A172 (cell line): ENCODE measurements at regions not wholly inside any gene's neighbourhood (a gene's known extent, or its start where the extent isn't known, plus 50 kb on each side); places are given as distances from the start of the nearest gene placed in this dataset.

Experiments
- DNase-seq: peaks from one replicate; pipeline ENCODE4 v3.0.0-alpha.2; 2015; ENCODE audit warnings: low spot score

DNA sequence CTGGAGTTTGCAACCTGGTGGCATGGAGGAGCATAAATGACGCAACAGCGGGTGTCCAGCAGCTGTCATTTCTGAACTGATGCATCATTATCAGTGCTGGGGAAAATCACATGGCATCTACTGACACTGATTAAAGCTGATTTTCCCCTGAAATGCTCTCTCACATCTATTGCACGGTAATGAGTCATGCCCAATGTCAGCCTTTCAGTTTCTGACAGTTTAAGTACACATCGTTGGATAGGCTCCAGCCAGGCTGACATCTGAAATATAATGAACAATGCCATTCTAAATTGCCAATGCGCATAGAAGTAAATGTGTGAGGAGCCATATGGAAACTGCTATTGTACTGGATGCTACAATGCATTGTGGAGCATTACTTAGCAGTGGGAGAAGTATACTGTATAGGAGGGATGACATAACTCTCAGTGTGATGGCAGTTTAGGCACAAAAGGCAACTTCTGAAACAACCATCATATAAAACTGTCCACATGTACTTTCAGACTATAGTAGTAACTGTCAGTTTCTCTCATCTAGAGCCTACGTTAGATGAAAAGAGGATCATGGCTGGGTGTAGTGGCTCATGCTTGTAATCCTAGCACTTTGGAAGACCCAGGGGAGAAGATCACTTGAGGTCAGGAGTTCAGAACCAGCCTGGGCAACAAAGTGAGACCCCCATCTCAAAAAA lies 389.3 kb upstream of the DMAC1 start:
- peak; percentile 14 for DNase-seq

DNA sequence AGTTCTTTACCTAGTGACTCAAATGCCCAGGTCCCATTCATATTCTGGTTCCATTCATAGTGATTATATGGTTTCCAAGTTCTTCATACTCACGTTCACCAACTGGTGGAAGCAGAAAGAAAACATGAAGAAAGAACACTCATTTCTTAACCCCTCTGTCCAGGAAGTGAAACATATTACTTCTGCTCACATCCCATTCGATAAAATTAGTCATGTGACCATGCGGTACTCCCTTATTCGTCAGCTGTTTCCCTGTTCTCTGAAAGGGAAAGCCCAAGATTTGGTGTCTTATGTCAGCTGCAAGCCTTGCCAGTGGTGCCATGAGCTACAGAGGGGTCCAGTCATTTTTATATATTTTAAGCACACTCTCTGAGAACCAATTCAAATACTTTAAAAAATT lies 387.0 kb upstream of the DMAC1 start:
- DNase-seq, result no peak

- DNase-seq, result no peak
Measured at GRCh38 chr9:8183618-8184017, 384.0 kb upstream of the DMAC1 start.

GRCh38 chr9:8179381-8180053 lies 379.9 kb upstream of the DMAC1 start:
- no peak for DNase-seq

GRCh38 chr9:8172000-8172399 lies 372.4 kb upstream of the DMAC1 start:
- no peak for DNase-seq

DNA sequence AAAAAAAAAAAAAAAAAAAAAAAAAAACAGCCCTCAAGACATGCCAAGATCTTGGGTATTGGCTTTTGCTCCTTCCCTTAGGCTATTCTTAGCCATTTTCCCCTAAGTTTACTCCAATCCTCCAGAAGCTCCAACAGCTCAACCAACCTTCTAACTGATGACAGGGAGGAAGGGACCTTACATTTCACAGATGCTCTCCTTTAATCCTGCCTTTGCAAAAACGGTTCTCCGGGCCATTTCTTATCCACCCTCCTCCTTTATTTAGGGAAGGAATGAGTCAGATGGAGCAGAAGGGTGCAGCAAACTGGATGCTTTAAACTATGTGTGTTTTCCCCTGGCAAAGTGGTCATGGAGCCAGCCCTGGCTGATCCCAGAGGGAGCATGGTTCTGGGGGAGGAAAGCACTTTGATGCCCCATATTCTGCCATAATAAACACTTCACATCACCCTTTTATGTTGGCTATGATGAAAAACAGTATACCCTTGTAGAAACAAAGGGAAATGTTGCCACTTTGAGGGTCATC lies 369.4 kb upstream of the DMAC1 start:
- no peak for DNase-seq

GRCh38 chr9:8160787-8161186 lies 361.2 kb upstream of the DMAC1 start:
- DNase-seq, result no peak

DNA sequence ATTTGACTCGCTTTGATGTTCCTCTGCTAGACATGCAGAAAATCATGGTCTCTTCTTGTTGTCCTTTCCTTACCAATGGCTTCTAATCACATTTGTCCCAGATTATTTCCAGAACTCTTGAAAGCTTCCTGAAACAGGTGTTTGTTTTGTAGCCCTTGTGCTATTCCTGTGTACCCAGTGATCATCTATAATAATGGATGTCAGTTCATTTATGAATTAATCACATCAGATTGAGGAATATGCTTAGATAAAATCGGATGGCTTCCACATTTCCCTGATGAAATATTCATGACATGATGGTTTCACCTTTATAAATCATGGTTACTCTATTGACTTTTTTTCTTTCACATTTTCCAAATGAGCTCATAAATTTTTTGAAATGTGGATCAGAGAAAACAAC lies 359.0 kb upstream of the DMAC1 start:
- DNase-seq, result no peak

DNA sequence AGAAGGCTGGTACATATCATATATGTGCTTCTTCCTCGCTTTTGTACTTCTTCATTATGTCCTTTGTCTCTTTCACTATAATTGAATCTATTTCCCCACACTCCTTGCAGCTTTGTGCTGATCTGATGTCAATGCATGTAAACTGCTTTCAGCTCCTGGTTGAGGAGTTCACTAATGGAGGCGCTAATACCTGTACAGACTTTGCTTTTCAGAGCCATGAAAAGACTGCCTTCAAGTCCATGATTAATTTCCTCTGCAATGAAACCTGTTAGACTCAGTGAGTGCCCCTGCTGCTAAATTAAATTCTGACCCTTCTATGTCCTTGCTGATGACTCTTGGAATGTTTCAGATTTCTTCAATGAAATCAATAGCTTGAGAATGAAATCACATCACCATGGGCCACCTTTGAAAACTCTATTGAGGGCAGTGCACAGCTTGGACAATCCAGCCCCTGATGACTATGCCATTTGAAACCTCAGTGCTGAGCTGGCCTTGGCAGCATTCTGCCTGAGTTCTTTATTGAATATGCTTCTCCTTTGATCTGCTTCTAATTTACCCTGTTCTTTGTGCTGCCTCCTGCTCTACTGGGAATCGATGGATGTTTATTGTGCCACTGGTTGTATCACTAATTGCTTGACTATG lies 358.2 kb upstream of the DMAC1 start:
- DNase-seq, result no peak

- DNase-seq, result no peak
Measured at GRCh38 chr9:8156346-8156745, 356.8 kb upstream of the DMAC1 start.

DNA sequence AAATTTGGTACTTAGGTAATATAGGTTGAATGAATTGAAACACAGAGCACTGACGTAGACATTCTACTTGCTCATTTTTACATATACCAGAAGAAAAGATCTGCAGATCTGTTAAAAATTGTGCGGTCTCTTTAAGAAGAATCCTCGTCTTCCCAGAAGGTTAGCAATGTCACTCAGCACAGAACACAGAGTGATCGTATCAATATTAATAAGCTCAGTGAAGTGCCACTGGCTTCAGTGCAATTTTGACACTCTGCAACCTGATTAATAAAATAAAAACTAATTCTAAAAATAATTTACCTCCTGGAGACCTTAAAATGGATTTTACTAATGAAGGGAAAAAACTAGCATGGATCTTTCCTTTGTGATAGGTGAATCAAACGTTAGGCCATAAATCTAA lies 356.1 kb upstream of the DMAC1 start:
- no peak for DNase-seq

GRCh38 chr9:8143677-8144076 lies 344.1 kb upstream of the DMAC1 start:
- no peak for DNase-seq

DNA sequence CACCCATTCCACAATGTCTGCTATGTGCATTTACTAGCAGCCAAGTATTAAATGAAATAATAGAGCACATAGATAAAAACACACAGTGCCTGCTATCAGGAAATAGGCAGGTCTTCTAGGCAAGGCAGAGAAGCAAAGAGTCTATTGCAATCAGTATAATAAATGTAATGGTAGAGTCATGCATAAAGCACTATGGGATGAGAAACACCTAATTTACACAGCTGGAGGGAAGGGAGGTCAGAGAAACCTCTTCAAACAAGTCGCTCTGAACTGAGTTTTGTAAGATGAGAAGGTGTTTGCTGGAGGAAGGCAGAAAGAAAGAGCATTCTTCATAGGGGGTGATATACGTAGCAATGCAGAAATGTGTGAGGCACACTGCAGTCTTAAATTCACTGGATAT lies 341.0 kb upstream of the DMAC1 start:
- DNase-seq, result no peak

- DNase-seq, result no peak
Measured at GRCh38 chr9:8139756-8140155, 340.2 kb upstream of the DMAC1 start.

DNA sequence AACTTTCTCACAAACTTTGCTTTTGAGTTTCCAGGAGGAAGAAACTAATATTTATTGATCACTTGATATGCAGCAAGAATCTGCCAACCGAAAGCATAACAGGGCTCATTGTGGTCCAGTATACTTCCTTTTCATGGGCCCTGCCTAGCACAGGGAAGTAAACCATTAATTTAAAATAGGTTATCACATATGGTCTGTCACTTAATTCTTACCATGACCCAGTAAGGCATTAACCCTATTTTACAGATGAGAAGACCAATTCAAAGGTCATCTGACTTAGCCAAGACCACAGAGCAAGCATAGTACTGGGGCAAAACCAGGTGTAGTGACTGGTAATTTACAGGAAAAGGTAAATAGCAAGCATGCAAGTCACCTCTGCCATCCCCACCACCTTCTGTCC lies 336.9 kb upstream of the DMAC1 start:
- no peak for DNase-seq

DNA sequence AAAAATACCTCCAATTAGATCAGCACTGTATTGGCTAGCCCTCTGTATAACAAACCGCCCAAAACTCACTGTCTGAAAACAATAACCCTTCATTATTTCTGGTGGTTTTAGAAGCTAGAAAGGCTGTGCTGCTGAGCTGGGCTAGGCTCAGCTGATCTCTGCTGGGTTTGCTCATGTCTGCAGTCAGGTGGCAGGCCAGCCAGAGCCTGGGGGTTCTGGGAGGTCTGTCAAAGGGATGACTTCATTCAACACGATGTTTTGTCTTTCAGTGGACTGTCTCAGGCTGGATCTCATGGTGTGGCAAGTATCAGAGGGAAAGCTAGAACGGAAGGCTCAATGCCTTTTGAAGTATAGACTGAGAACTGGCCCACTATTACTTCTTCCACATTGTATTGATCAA lies 335.1 kb upstream of the DMAC1 start:
- no peak for DNase-seq

DNA sequence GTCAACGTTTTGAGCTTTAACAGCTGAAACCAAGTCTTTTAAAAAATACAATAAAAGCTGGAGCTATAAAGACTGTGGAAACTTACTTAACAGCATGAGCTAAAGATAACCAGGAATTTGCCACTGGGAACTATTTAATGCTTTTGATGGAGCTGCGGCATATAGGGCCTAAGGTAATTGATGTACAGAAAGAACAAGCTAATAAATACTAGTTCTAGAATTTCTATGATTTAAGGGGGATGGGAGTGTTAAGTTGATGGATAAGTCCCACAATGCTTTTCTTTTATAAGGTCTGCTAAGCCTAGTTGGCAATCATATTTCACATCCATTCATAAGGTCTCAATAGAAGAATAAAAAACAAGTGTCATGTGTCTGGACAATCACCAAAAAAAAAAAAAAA lies 334.0 kb upstream of the DMAC1 start:
- no peak for DNase-seq

DNA sequence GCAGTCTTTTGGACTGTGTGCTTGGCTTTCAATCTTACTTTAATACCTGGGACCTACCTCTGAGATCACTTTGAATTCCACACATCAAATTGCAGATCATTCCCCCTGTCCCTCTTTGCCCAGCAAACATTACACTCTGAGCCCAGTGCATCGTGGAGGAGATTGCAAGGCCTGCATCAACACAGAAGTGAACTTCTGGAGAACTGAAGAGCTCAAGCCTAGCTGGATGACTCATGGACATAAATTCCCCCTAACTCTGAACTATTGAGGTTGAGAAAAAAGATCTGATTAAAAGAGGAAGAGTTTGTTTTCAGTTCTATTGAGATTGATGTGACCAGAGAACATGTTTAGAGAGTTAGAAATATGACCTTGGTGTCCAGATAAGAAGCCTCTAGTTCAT lies 316.0 kb upstream of the DMAC1 start:
- DNase-seq, result no peak

DNA sequence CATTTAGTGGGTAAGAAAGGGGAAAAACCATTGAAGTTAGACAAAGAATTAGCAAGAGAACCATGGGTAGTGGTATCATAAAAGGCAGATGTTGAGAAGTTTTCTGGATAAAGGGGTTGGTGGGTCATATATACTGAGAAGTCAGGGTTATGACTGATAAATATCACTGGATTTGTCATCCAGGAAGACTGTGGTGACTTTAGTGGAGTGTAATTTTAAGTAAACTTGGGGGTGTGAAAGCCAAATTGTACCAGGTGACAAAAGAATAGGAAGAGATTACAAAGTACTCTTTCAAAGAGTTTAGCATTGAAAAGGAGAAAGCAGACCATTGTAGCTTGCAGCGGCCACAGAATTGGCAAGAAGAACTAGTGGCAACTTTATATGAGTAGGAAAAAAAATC lies 315.2 kb upstream of the DMAC1 start:
- DNase-seq, result no peak

GRCh38 chr9:8106362-8106761 lies 306.8 kb upstream of the DMAC1 start:
- DNase-seq, result no peak

GRCh38 chr9:8101607-8102006 lies 302.0 kb upstream of the DMAC1 start:
- no peak for DNase-seq

DNA sequence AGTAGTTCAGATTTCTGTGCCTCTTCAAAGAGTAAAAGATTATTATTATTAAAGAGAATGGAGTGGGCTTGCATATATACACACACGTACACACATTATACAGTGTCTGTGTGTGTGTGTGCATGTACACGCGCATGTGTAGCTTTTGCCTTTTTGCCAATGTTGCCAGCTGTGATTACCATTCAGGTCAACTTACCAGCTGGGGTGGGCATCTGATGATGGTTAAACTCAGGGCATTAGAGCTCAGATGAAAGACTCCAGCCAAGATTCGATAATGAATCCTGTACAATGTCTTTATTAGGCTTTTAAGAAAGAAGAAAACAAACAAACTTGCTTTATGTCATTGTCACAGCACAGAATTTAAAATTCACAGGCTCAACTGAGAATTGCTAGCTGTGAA lies 296.5 kb upstream of the DMAC1 start:
- DNase-seq, result no peak

- no peak for DNase-seq
Measured at GRCh38 chr9:8095672-8096086, 296.1 kb upstream of the DMAC1 start.
